Activated CD8-positive, alpha-beta T cell treated with anti-CD3 and anti-CD28 coated beads for 36 hours (primary cell): ENCODE measurements at regions not wholly inside any gene's neighbourhood (a gene's known extent, or its start where the extent isn't known, plus 50 kb on each side); places are given as distances from the start of the nearest gene placed in this dataset.

Experiments used
- ATAC-seq: fragments of 200-7000 bp; cut with Tn5 transposase; one replicate; pipeline ENCODE4 v1.10.0; 2021; ENCODE audit warnings: mild to moderate bottlenecking, moderate library complexity
- CTCF ChIA-PET: fragments of 350-600 bp; sonication (Branson Sonifier 250); formaldehyde crosslinking; loops from one replicate; lab custom pipeline; 2021; ENCODE audit warnings: antibody characterized with exemption; lab: Charles Lee
- POLR2A ChIA-PET: fragments of 350-600 bp; sonication (Branson Sonifier 250); formaldehyde crosslinking; loops from one replicate; lab custom pipeline; 2021; ENCODE audit warnings: antibody characterized with exemption; lab: Charles Lee
- DNase-seq: peaks from one replicate; pipeline ENCODE4 v3.0.0-alpha.2; 2020
- H3K27ac Mint-ChIP-seq: one replicate; pipeline ENCODE4 v1.8.0; 2021; ENCODE audit warnings: mild to moderate bottlenecking, mixed read lengths
- H3K27me3 Mint-ChIP-seq: one replicate; pipeline ENCODE4 v1.8.0; 2021; ENCODE audit warnings: mixed read lengths
- H3K36me3 Mint-ChIP-seq: one replicate; pipeline ENCODE4 v1.8.0; 2021; ENCODE audit warnings: low read depth, mixed read lengths
- H3K4me1 Mint-ChIP-seq: one replicate; pipeline ENCODE4 v1.8.0; 2021; ENCODE audit warnings: low read depth, mixed read lengths
- H3K4me3 Mint-ChIP-seq: one replicate; pipeline ENCODE4 v1.8.0; 2021; ENCODE audit warnings: mild to moderate bottlenecking, moderate library complexity, mixed read lengths
- H3K9me3 Mint-ChIP-seq: one replicate; pipeline ENCODE4 v1.8.0; 2021; ENCODE audit warnings: mixed read lengths
- intact Hi-C: fragments of 100-400 bp; cut with micrococcal nuclease; formaldehyde crosslinking; loops from one replicate; pipeline ENCODE4 v1.10.0; 2022
- TF ChIP-seq, protein P1 (sequence below): fragments of 200-600 bp; IDR thresholded peaks from one replicate; pipeline ENCODE4 v1.8.0; 2022; ENCODE audit warnings: antibody characterized with exemption, mild to moderate bottlenecking

DNA sequence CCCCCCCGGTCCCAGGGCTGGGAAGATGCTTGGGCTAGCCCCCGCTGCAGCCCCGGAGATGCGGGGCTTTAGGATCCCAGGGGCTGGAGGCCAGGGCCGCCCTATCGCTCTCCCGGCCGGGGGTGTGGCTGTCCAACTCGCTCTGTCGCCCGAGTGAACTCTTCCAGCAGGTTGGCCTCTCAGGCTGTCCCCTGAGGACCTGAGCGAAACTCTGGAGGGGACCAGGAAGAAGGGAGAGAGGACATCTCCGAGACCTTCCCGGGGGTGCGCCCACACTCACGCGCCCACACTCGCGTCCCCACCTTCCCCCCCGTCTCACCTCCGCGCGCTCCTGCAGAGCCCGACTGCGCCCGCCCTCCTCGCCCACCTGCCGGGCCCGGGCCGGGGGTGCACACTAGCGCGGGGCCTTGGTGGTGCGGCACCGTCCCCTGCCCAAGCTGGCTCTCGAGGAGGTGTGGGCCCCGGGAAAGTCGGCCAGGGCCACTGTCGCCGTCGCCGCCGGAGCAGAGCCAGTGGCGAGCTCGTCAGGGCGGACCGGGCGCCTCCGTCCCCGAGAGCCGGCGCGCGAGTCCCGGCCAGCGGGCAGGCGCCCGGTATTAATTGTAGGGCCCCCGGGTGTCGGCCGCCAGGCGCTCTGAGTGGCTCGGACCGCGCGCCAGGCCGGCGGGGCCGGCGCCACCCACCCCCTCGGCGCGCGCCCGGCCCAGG is 101.7 kb upstream of the SVIL start:
- POLR2A ChIA-PET: interaction anchor here (1.0 kb wide), 1 partner anchor 76 kb away, joined by 3 read pairs; no protein-coding TSS in a partner anchor
- ATAC-seq: peak; percentile 18

DNA sequence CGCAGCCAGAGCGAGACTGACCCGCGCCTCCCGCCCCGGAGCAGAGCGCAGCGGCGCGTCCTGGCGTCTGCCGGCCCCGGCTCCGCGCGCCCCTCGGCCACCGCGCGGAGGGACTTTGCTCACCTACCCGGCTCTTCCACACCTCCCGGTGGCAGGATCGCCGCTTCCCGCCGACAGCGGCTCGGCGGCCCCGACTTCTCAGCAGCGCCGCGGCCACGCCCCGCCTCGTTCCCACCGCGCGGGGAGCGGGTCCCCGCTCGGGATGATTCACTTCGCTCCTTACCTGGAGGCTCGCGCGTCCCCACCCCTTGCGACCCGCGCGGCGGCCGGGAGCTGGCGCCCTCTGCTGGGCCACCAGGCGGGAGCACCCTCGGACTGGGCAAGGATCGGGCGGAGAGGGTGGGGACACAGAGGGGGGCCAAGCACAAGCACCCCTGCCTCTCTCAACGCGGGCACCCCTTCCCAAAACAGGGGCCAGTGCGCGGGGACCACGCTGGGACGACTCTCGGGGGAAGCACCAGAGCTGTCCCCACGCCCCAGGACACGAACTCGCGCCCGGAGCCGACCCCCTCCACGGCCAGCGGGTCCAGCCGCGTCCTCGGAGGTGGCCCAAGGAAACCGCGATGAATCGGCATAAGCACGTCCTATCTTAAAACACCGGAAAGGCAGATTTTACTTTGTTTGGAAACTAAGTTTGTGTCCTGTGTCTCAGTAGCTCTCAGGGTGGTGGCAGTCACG is 101.0 kb upstream of the SVIL start:
- peaks cover 18% of the 10 kb centered on the region for H3K4me1 Mint-ChIP-seq
- no peaks in the 10 kb centered on the region for H3K36me3 Mint-ChIP-seq
- peaks cover 11% of the 10 kb centered on the region for H3K27me3 Mint-ChIP-seq
- H3K27ac Mint-ChIP-seq: peak overlapping the region; percentile 65
- H3K4me3 Mint-ChIP-seq: peak overlapping the region; percentile 67
- no peaks in the 10 kb centered on the region for H3K9me3 Mint-ChIP-seq
- intact Hi-C loops: no loop called here
- CTCF ChIA-PET: interaction anchor here (0.8 to 3.0 kb wide), 11 partner anchors 9 to 350 kb away, joined by 3 to 7 read pairs (median 4); no protein-coding TSS in a partner anchor
- DNase-seq (peak; percentile 83), ATAC-seq (peak; percentile 87)
- TF ChIP-seq, protein P1, sequence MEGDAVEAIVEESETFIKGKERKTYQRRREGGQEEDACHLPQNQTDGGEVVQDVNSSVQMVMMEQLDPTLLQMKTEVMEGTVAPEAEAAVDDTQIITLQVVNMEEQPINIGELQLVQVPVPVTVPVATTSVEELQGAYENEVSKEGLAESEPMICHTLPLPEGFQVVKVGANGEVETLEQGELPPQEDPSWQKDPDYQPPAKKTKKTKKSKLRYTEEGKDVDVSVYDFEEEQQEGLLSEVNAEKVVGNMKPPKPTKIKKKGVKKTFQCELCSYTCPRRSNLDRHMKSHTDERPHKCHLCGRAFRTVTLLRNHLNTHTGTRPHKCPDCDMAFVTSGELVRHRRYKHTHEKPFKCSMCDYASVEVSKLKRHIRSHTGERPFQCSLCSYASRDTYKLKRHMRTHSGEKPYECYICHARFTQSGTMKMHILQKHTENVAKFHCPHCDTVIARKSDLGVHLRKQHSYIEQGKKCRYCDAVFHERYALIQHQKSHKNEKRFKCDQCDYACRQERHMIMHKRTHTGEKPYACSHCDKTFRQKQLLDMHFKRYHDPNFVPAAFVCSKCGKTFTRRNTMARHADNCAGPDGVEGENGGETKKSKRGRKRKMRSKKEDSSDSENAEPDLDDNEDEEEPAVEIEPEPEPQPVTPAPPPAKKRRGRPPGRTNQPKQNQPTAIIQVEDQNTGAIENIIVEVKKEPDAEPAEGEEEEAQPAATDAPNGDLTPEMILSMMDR: peak; percentile 97
- POLR2A ChIA-PET: interaction anchor here (1.0 to 1.3 kb wide), 2 partner anchors 75 to 78 kb away, joined by 3 read pairs; no protein-coding TSS in a partner anchor

More for the DNA sequence above, 101.7 kb upstream of the SVIL start:
- TF ChIP-seq, protein P1: no peak
- Mint-ChIP-seq H3K36me3 (no peaks in the 10 kb centered on the region), H3K9me3 (no peaks in the 10 kb centered on the region), H3K4me1 (peaks cover 13% of the 10 kb centered on the region), H3K27ac (no peak overlapping the region), H3K27me3 (peaks cover 11% of the 10 kb centered on the region), H3K4me3 (peak overlapping the region; percentile 67)
- CTCF ChIA-PET: interaction anchor here (0.8 to 3.0 kb wide), 8 partner anchors 8 to 350 kb away, joined by 3 to 7 read pairs (median 4); no protein-coding TSS in a partner anchor
- peak; percentile 25 for DNase-seq
- intact Hi-C loops: no loop called here

DNA sequence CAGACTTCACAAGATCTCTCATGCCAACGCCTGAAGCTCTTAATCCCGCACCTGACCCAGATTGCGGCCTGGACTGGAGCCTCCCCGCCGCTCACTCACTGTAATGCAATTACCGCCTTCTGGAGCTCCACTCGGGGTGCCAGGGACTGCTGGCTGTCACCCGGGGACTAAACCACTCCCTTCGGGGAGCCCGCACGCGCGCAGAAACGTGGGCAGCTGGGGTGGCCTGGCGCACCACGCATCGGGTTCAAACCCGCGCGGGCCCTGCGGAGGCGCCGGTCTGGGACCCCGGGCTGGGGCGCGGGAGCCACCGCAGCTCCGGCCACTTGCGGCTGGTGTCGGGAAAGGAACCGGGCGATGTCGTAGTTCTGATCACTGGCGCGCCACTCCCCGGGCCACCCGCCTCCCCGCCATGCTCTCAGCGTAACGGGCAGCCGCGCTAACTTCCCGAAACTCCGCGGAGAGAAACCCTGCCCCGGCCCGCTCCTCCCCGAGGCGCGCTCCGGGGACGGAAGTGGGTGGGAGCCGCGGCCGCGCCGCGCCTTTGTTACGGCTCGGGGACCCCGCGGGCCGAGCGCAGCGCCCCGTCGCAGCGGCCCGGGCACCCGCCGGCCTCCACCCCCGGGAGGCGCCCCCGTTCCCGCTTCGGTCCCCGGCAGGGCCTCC is 100.3 kb upstream of the SVIL start:
- peaks cover 22% of the 10 kb centered on the region for H3K4me1 Mint-ChIP-seq
- peaks cover 2% of the 10 kb centered on the region for H3K36me3 Mint-ChIP-seq
- TF ChIP-seq, protein P1: no peak
- peak overlapping the region; percentile 40 for H3K27ac Mint-ChIP-seq
- H3K4me3 Mint-ChIP-seq: peak overlapping the region; percentile 78
- peaks cover 11% of the 10 kb centered on the region for H3K27me3 Mint-ChIP-seq
- ChIA-PET CTCF (interaction anchor here (0.7 to 3.0 kb wide), 14 partner anchors 9 to 1297 kb away, joined by 3 to 7 read pairs (median 4); partner anchors contain the start of gene ZNF438), POLR2A (interaction anchor here (1.1 to 1.3 kb wide), 2 partner anchors 76 to 77 kb away, joined by 3 to 5 read pairs; no protein-coding TSS in a partner anchor)
- intact Hi-C loops: no loop called here
- H3K9me3 Mint-ChIP-seq: no peaks in the 10 kb centered on the region
- peak; percentile 51 for ATAC-seq
- DNase-seq: peak; percentile 56

DNA sequence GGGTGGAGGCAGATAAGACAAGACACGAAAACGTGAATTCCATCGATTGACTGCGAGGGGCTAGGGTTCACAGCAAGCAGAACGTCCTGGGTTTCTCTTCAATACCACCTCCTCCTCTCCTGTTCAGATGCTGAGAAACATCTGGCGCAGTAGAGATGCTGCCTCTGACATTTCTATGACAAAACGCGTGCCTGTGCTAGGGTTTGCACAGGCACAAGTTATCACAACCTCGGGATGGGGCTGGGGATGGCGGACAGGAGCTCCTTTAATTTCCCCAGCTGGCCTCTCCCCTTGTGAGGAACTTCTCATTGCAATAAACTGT is 99.8 kb upstream of the SVIL start:
- intact Hi-C loops: no loop called here
- ATAC-seq (no peak), DNase-seq (no peak)
- H3K4me1 Mint-ChIP-seq: peaks cover 22% of the 10 kb centered on the region
- peak overlapping the region; percentile 78 for H3K4me3 Mint-ChIP-seq
- ChIA-PET CTCF (interaction anchor here (0.7 to 3.0 kb wide), 11 partner anchors 9 to 1297 kb away, joined by 3 to 7 read pairs (median 4); partner anchors contain the start of gene ZNF438), POLR2A (interaction anchor here (1.1 to 1.3 kb wide), 2 partner anchors 75 to 77 kb away, joined by 3 to 5 read pairs; no protein-coding TSS in a partner anchor)
- no peaks in the 10 kb centered on the region for H3K9me3 Mint-ChIP-seq
- H3K27ac Mint-ChIP-seq: peak overlapping the region; percentile 40
- H3K36me3 Mint-ChIP-seq: peaks cover 2% of the 10 kb centered on the region
- TF ChIP-seq, protein P1: no peak
- peaks cover 11% of the 10 kb centered on the region for H3K27me3 Mint-ChIP-seq
